GM18519 (cell line): ENCODE measurements at regions not wholly inside any gene's neighbourhood (a gene's known extent, or its start where the extent isn't known, plus 50 kb on each side); places are given as distances from the start of the nearest gene placed in this dataset.

ENCODE experiments used
- ATAC-seq: cut with Tn5 transposase; IDR thresholded peaks from one replicate; pipeline ENCODE4 v1.9.1; 2021; ENCODE audit warnings: mild to moderate bottlenecking, moderate library complexity; ENCODE audit not compliant: unreplicated experiment, low FRiP score

GRCh38 chr7:155872678-155873369 is 60.6 kb upstream of the SHH start:
- no peak for ATAC-seq

GRCh38 chr7:155871211-155871610 is 58.9 kb upstream of the SHH start:
- ATAC-seq = no peak

GRCh38 chr7:155870334-155871180 is 58.3 kb upstream of the SHH start:
- no peak for ATAC-seq

- no peak for ATAC-seq
Observed at GRCh38 chr7:155869784-155870076, 57.5 kb upstream of the SHH start.

GRCh38 chr7:155868955-155869783 is 56.9 kb upstream of the SHH start:
- ATAC-seq = no peak

GRCh38 chr7:155867734-155868400 is 55.6 kb upstream of the SHH start:
- ATAC-seq = no peak

- ATAC-seq = no peak
Observed at GRCh38 chr7:155867280-155867679, 55.0 kb upstream of the SHH start.

GRCh38 chr7:155865830-155866525 is 53.7 kb upstream of the SHH start:
- no peak for ATAC-seq

- no peak for ATAC-seq
Observed at GRCh38 chr7:155864991-155865690, 52.9 kb upstream of the SHH start.

- no peak for ATAC-seq
Observed at GRCh38 chr7:155864271-155864985, 52.2 kb upstream of the SHH start.

- ATAC-seq = no peak
Observed at GRCh38 chr7:155863721-155864151, 51.5 kb upstream of the SHH start.

GRCh38 chr7:155862123-155862892 is 50.0 kb upstream of the SHH start:
- ATAC-seq = no peak
